Endothelial cell of umbilical vein (primary cell): ENCODE measurements at regions not wholly inside any gene's neighbourhood (a gene's known extent, or its start where the extent isn't known, plus 50 kb on each side); places are given as distances from the start of the nearest gene placed in this dataset.

Experiments used
- BruUV-seq: library from RNA; stranded (reverse); fragments of 400-500 nt; replicated peaks from 2 replicates; lab custom pipeline; 2021; lab: Mats Ljungman, UMichigan
- CTCF ChIA-PET: fragments of 300-600, 350-600 bp; sonication (Branson Sonifier 250); formaldehyde crosslinking; loops from one replicate; lab custom pipeline; 2021; ENCODE audit warnings: antibody characterized with exemption, inconsistent platforms; lab: Charles Lee
- POLR2A ChIA-PET: fragments of 300-600, 350-600 bp; sonication (Branson Sonifier 250); formaldehyde crosslinking; loops from one replicate; lab custom pipeline; 2021; ENCODE audit warnings: antibody characterized with exemption, inconsistent platforms; lab: Charles Lee
- DNase-seq: peaks from one replicate; pipeline ENCODE4 v3.0.0-alpha.2; 2011; ENCODE audit warnings: low read depth, low spot score
- FAIRE-seq: peaks from 2 replicates; lab custom pipeline; 2011; peaks lifted over from hg19 to GRCh38; lab: Jason Lieb, UNC
- H2AFZ ChIP-seq: 2 replicates; pipeline ENCODE4 v1.6.0; 2012; ENCODE audit warnings: low read depth, low read length, control low read depth, inconsistent platforms
- H3K27ac ChIP-seq: 2 replicates; pipeline ENCODE4 v1.5.1; 2011; ENCODE audit warnings: low read depth, mild to moderate bottlenecking, control low read depth, low read length, moderate library complexity; ENCODE audit not compliant: insufficient read depth
- H3K27me3 ChIP-seq, 2 experiments: 2 replicates each; pipeline versions ENCODE4 v1.6.0 to v1.6.1; 2011; ENCODE audit warnings: low read length in 2 of 2, mixed read lengths in 1 of 2; ENCODE audit not compliant: control insufficient read depth in 2 of 2, insufficient read depth in 2 of 2
- H3K36me3 ChIP-seq, 2 experiments: 2 replicates in 1 of 2; 3 replicates in 1 of 2; pipeline ENCODE4 v1.5.1; 2011; ENCODE audit warnings: low read length in 2 of 2, mild to moderate bottlenecking in 1 of 2, moderate library complexity in 1 of 2; ENCODE audit not compliant: control insufficient read depth in 2 of 2, insufficient read depth in 2 of 2; ENCODE audit errors: extremely low read depth in 1 of 2
- H3K4me1 ChIP-seq: 3 replicates; pipeline ENCODE4 v1.5.1; 2011; ENCODE audit warnings: mild to moderate bottlenecking, low read length; ENCODE audit not compliant: control insufficient read depth, insufficient read depth; ENCODE audit errors: extremely low read depth
- H3K4me2 ChIP-seq: 2 replicates; pipeline ENCODE4 v1.6.1; 2011; ENCODE audit warnings: low read length, control low read depth, mixed read lengths; ENCODE audit not compliant: insufficient read depth
- H3K4me3 ChIP-seq, 3 experiments: fragments of 200-600 bp in 1 of 3; sonication (generic), shearing (Covaris generic) in 1 of 3; replicated peaks in 1 of 3; 2 replicates each; pipeline ENCODE4 v1.5.1; 2011 to 2016; ENCODE audit warnings: control low read depth in 3 of 3, low read length in 3 of 3, mild to moderate bottlenecking in 2 of 3, inconsistent platforms in 1 of 3, low read depth in 1 of 3, moderate library complexity in 1 of 3; ENCODE audit not compliant: insufficient read depth in 1 of 3
- H3K79me2 ChIP-seq: 2 replicates; pipeline ENCODE4 v1.6.0; 2012; ENCODE audit warnings: low read length, inconsistent platforms; ENCODE audit not compliant: control insufficient read depth, insufficient read depth
- H3K9ac ChIP-seq: replicated peaks from 2 replicates; pipeline ENCODE3; 2011; ENCODE audit warnings: low read length, control low read depth; ENCODE audit not compliant: insufficient read depth; ENCODE audit errors: extremely low read depth
- H3K9me1 ChIP-seq: replicated peaks from 3 replicates; pipeline ENCODE4 v1.6.0; 2011; ENCODE audit warnings: mild to moderate bottlenecking, low read length; ENCODE audit not compliant: control insufficient read depth, insufficient read depth; ENCODE audit errors: extremely low read depth
- H3K9me3 ChIP-seq: replicated peaks from 2 replicates; pipeline ENCODE4 v1.5.1; 2012; ENCODE audit warnings: low read length, inconsistent platforms; ENCODE audit not compliant: control insufficient read depth, insufficient read depth
- H4K20me1 ChIP-seq: replicated peaks from 2 replicates; pipeline ENCODE3; 2011; ENCODE audit warnings: mild to moderate bottlenecking, low read length; ENCODE audit not compliant: control insufficient read depth, insufficient read depth; ENCODE audit errors: extremely low read depth
- EZH2 ChIP-seq: IDR thresholded peaks from 2 replicates; pipeline ENCODE4 v1.6.1; 2012; ENCODE audit warnings: borderline replicate concordance, low read depth, mild to moderate bottlenecking, moderate library complexity, low read length, inconsistent platforms; ENCODE audit not compliant: severe bottlenecking
- FOS ChIP-seq: IDR thresholded peaks from 2 replicates; pipeline ENCODE4 v1.6.1; 2011; ENCODE audit warnings: mild to moderate bottlenecking, low read length, moderate library complexity, borderline replicate concordance; ENCODE audit not compliant: insufficient read depth
- GATA2 ChIP-seq: IDR thresholded peaks from 2 replicates; pipeline ENCODE4 v1.7.0; 2011; ENCODE audit warnings: low read depth, mild to moderate bottlenecking, moderate library complexity, mixed read lengths, low read length; ENCODE audit not compliant: insufficient read length, insufficient read depth
- JUN ChIP-seq: IDR thresholded peaks from 2 replicates; pipeline ENCODE4 v1.6.1; 2011; ENCODE audit warnings: borderline replicate concordance, low read depth; ENCODE audit not compliant: insufficient read length, insufficient read depth
- MYC ChIP-seq: IDR thresholded peaks from one replicate; pipeline ENCODE4 v1.6.1; 2011; ENCODE audit warnings: mild to moderate bottlenecking, low read depth, low read length
- POLR2A ChIP-seq: IDR thresholded peaks from 2 replicates; pipeline ENCODE4 v1.6.1; 2012; ENCODE audit warnings: low read depth, mild to moderate bottlenecking, control low read depth, low read length
- POLR2AphosphoS5 ChIP-seq: IDR thresholded peaks from 2 replicates; pipeline ENCODE4 v1.6.1; 2012; ENCODE audit warnings: low read depth, mild to moderate bottlenecking, control low read depth, low read length, moderate library complexity; ENCODE audit not compliant: insufficient read depth
- dilution Hi-C: fragments of 300-500 bp; cut with MboI; formaldehyde crosslinking; loops from one replicate; pipeline ENCODE4 v1.15.0; 2019; ENCODE audit warnings: low sequenced_read_pairs; ENCODE audit not compliant: extremely low pct_ligation_motif_present
- intact Hi-C: fragments of 100-400 bp; cut with micrococcal nuclease; formaldehyde crosslinking; loops from one replicate; pipeline ENCODE4 v1.10.0; 2022
- TF ChIP-seq, protein P1 (sequence below): IDR thresholded peaks from 2 replicates; pipeline ENCODE4 v1.6.1; 2011; ENCODE audit not compliant: insufficient read depth, insufficient read length
- TF ChIP-seq, protein P2 (sequence below), 2 donors: IDR thresholded peaks; 1 replicate in 1 of 2; 2 replicates in 1 of 2; pipeline ENCODE4 v1.5.1; 2011; ENCODE audit warnings: low read length in 2 of 2, mild to moderate bottlenecking in 2 of 2, moderate library complexity in 2 of 2, control low read depth in 1 of 2, inconsistent platforms in 1 of 2, low read depth in 1 of 2; ENCODE audit not compliant: insufficient read depth in 1 of 2; ENCODE audit errors: extremely low read depth in 1 of 2

DNA sequence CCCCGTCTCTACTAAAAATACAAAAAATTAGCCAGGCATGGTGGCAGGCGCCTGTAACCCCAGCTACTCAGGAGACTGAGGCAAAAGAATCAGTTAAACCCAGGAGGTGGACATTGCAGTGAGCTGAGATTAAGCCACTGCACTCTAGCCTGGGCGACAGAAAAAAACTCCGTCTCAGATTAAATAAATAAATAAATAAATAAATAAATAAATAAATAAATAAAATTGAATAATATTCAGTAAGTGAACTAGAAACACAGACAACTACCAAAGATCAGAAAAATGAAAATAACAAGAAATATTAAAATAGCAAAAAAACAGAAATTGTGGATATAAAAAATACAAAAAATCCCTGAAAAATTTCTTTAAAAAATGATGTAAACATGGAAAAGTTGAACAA, 172.4 kb downstream of the ZNF486 start:
- Histone ChIP-seq H3K36me3 (no peaks in the 10 kb centered on the region), H2AFZ (no peak overlapping the region), H3K4me2 (no peak overlapping the region), H3K9me3 (no peaks in the 10 kb centered on the region), H4K20me1 (no peaks in the 10 kb centered on the region), H3K9me1 (no peaks in the 10 kb centered on the region), H3K9ac (no peak overlapping the region), H3K4me1 (no peaks in the 10 kb centered on the region), H3K4me3 (no peak overlapping the region), H3K27me3 (no peaks in the 10 kb centered on the region), H3K79me2 (no peaks in the 10 kb centered on the region), H3K27ac (no peak overlapping the region)
- ChIA-PET POLR2A (no interaction called here), CTCF (no interaction called here)
- DNase-seq: no peak
- intact Hi-C loops (no loop called here), dilution Hi-C loops (no loop called here)
- no peak for FAIRE-seq
- BruUV-seq: no TSS peak
- TF ChIP-seq POLR2A (no peak), GATA2 (no peak), MYC (no peak), JUN (no peak), EZH2 (no peak), POLR2AphosphoS5 (no peak), FOS (no peak)
- TF ChIP-seq, protein P1, sequence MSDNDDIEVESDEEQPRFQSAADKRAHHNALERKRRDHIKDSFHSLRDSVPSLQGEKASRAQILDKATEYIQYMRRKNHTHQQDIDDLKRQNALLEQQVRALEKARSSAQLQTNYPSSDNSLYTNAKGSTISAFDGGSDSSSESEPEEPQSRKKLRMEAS: no peak
- TF ChIP-seq, protein P2, sequence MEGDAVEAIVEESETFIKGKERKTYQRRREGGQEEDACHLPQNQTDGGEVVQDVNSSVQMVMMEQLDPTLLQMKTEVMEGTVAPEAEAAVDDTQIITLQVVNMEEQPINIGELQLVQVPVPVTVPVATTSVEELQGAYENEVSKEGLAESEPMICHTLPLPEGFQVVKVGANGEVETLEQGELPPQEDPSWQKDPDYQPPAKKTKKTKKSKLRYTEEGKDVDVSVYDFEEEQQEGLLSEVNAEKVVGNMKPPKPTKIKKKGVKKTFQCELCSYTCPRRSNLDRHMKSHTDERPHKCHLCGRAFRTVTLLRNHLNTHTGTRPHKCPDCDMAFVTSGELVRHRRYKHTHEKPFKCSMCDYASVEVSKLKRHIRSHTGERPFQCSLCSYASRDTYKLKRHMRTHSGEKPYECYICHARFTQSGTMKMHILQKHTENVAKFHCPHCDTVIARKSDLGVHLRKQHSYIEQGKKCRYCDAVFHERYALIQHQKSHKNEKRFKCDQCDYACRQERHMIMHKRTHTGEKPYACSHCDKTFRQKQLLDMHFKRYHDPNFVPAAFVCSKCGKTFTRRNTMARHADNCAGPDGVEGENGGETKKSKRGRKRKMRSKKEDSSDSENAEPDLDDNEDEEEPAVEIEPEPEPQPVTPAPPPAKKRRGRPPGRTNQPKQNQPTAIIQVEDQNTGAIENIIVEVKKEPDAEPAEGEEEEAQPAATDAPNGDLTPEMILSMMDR (IDR thresholded peaks at IDR 0.05; ENCODE audit: extremely low read depth in 1 of 2, insufficient read depth in 1 of 2, low read depth in 1 of 2, low read length in 2 of 2): no peak
